ENCODE measurements at regions not wholly inside any gene's neighbourhood (a gene's known extent, or its start where the extent isn't known, plus 50 kb on each side); places are given as distances from the start of the nearest gene placed in this dataset.

- TF ChIP-seq POLR2A (IDR thresholded peaks at IDR 0.05) (no peak), CTCF (IDR thresholded peaks at IDR 0.05) (no peak)
Observed at GRCh38 chr11:44397586-44398178, 87.7 kb upstream of the ALX4 start.
